Muscle layer of duodenum (tissue), 2 donors: ENCODE measurements at regions not wholly inside any gene's neighbourhood (a gene's known extent, or its start where the extent isn't known, plus 50 kb on each side); places are given as distances from the start of the nearest gene placed in this dataset.

Experiments used
- H3K27ac ChIP-seq: one replicate; pipeline ENCODE4 v1.7.0; 2013; ENCODE audit warnings: mild to moderate bottlenecking, low read length
- H3K27me3 ChIP-seq: one replicate; pipeline ENCODE4 v1.7.0; 2013; ENCODE audit warnings: low read depth, mild to moderate bottlenecking, control low read depth, low read length
- H3K36me3 ChIP-seq, 2 donors: one replicate each; pipeline ENCODE4 v1.7.0; 2013; ENCODE audit warnings: low read length in 2 of 2, control low read depth in 1 of 2, mild to moderate bottlenecking in 1 of 2; ENCODE audit not compliant: insufficient read depth in 2 of 2, control insufficient read depth in 1 of 2
- H3K4me1 ChIP-seq, 2 donors: one replicate each; pipeline ENCODE4 v1.7.0; 2013; ENCODE audit warnings: low read length in 2 of 2, mild to moderate bottlenecking in 2 of 2, control low read depth in 1 of 2, moderate library complexity in 1 of 2; ENCODE audit not compliant: insufficient read depth in 2 of 2, control insufficient read depth in 1 of 2
- H3K4me3 ChIP-seq, 2 donors: one replicate each; pipeline ENCODE4 v1.7.0; 2013; ENCODE audit warnings: low read length in 2 of 2, low read depth in 1 of 2, mild to moderate bottlenecking in 1 of 2
- H3K9me3 ChIP-seq, 2 donors: one replicate each; pipeline ENCODE4 v1.7.0; 2013; ENCODE audit warnings: low read length in 2 of 2, control low read depth in 1 of 2, mild to moderate bottlenecking in 1 of 2; ENCODE audit not compliant: control insufficient read depth in 1 of 2
- donor health status: healthy.

DNA sequence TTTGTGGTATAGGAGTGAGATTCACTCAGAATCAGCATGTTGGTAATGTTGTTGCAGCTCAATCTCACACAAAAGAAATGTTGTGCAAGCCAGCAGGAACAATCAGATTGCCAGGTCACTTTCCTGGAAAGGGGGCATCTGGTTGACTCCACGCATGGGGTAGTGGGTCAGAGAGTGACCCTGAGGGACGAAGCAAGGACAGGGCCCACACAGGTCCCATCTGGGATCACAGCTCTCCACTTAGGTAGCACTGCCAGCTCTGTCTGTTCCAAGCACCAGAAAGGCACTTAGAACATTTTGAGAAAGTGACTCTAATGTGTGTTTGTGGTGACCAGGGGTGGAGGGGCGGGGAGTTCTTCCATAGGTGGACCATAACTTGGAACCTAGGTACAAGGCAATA is 109.5 kb downstream of the RASSF10 start:
- no peak overlapping the region for H3K27ac ChIP-seq
- no peak overlapping the region for H3K4me3 ChIP-seq
- H3K27me3 ChIP-seq = no peaks in the 10 kb centered on the region
- H3K36me3 ChIP-seq = no peaks in the 10 kb centered on the region
- H3K4me1 ChIP-seq = no peaks in the 10 kb centered on the region
- no peaks in the 10 kb centered on the region for H3K9me3 ChIP-seq

DNA sequence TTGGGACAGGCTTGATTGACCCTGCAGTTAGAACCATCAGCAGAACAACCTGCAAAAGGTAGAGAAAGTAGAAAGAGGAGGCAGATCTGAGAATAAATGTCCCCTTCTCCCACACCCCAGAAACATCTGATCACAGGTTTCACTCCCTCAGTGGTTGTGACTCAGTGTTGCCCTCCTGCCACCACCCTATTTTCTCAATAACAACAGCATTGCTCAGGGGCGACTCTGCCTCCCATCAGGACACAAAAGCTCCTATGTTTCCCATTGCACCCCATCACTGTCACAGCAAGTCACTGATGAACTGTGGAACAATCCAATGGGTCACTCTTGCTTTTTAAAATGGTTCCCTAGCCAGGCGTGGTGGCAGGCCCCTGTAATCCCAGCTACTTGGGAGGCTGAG is 110.2 kb downstream of the RASSF10 start:
- no peaks in the 10 kb centered on the region for H3K27me3 ChIP-seq
- H3K4me1 ChIP-seq = no peaks in the 10 kb centered on the region
- no peaks in the 10 kb centered on the region for H3K36me3 ChIP-seq
- no peaks in the 10 kb centered on the region for H3K9me3 ChIP-seq
- H3K27ac ChIP-seq = no peak overlapping the region
- no peak overlapping the region for H3K4me3 ChIP-seq

DNA sequence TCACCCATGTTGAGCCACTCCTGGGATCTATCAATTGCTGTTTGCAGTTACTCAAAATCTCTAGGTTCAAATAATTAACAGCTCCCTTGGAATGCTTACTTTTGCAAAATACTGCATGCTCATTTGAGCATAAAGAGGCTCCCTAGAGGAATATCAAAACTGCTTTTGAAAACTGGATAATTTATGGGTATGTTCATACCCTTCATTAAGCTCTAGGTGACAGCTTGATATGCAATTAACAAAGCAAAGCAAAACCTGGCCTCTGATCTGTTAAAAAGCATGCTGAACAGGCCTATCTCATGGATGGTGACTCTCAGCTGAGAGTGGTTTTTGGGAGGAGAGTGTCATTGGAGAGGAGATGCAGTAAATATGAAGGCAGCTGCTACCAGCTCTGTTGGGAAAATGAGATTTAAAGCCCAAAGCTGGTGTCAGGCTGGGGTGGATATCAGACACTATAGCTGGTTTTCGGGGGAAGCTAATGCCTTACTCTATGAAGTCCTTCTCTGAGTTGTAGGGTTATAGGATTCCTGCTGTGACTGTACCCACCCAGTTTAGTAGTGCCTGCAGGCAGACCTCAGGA is 110.9 kb downstream of the RASSF10 start:
- H3K36me3 ChIP-seq = no peaks in the 10 kb centered on the region
- no peaks in the 10 kb centered on the region for H3K4me1 ChIP-seq
- no peak overlapping the region for H3K27ac ChIP-seq
- H3K4me3 ChIP-seq = no peak overlapping the region
- H3K9me3 ChIP-seq = no peaks in the 10 kb centered on the region
- H3K27me3 ChIP-seq = no peaks in the 10 kb centered on the region

DNA sequence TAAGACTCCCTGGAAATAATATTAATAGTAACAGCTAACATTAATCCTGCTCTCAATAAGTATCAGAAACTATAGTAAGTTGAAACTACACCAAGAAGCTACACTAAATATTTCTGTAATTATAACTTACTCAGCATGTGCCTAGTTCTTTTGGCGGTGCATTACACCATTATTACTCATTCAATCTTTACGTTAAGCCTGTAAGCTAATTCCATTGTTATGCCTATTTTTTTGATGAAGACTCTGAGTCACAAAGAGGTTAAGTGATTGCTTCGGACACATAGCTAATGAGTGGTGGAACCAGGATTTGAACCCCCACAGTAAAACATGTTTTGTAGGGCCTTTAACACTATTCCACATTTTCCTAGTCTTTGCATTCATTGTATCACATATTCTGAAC is 111.6 kb downstream of the RASSF10 start:
- H3K27me3 ChIP-seq = no peaks in the 10 kb centered on the region
- H3K4me1 ChIP-seq = no peaks in the 10 kb centered on the region
- no peak overlapping the region for H3K27ac ChIP-seq
- H3K9me3 ChIP-seq = no peaks in the 10 kb centered on the region
- no peak overlapping the region for H3K4me3 ChIP-seq
- H3K36me3 ChIP-seq = no peaks in the 10 kb centered on the region

DNA sequence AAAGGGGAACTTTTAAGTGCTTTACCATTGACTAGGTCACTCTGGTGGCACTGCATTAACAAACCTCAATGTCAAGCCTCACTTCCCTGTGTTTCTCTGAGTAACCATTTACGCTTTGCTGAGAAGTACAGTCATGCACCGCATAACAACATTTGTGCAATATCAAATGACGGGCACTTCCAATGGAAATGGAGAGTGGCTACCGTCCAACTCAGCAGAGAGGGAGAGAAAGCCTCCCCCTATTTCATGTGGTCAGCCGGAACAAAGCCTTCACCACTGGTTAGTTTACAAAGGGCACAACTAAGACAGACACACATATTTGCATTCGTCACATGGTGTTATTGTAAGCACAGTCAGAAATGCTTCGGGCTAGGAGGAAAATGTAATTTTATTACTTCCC is 117.3 kb downstream of the RASSF10 start:
- Histone ChIP-seq H3K9me3 (no peaks in the 10 kb centered on the region), H3K27me3 (no peaks in the 10 kb centered on the region), H3K27ac (no peak overlapping the region), H3K36me3 (no peaks in the 10 kb centered on the region), H3K4me1 (no peaks in the 10 kb centered on the region), H3K4me3 (no peak overlapping the region)

- no peak overlapping the region for H3K27ac ChIP-seq
- H3K36me3 ChIP-seq = no peaks in the 10 kb centered on the region
- no peaks in the 10 kb centered on the region for H3K4me1 ChIP-seq
These were observed 118.0 kb downstream of the RASSF10 start for GRCh38 chr11:13127161-13127560.

DNA sequence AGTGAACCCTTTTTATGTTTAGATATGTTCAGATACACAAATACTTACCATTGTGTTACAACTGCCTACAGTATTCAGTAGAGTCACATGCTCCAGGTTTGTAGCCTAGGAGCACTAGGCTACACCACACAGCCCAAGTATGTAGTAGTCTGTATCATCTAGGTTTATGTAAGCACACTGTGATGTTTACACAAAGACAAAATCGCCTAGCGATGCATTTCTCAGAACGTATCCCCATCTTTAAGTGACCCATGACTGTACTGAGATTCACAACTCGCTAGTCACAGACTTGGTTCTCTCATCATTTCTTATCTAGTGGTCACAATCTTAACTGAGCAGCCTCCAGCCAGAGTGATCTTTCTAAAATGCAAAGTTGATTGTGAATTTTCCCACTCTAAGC is 119.2 kb downstream of the RASSF10 start:
- Histone ChIP-seq H3K9me3 (no peaks in the 10 kb centered on the region), H3K4me3 (no peak overlapping the region), H3K4me1 (no peaks in the 10 kb centered on the region), H3K36me3 (no peaks in the 10 kb centered on the region), H3K27me3 (no peaks in the 10 kb centered on the region), H3K27ac (no peak overlapping the region)

More at GRCh38 chr11:13127161-13127560, 118.0 kb downstream of the RASSF10 start:
- no peaks in the 10 kb centered on the region for H3K27me3 ChIP-seq
- no peaks in the 10 kb centered on the region for H3K9me3 ChIP-seq
- H3K4me3 ChIP-seq = no peak overlapping the region

DNA sequence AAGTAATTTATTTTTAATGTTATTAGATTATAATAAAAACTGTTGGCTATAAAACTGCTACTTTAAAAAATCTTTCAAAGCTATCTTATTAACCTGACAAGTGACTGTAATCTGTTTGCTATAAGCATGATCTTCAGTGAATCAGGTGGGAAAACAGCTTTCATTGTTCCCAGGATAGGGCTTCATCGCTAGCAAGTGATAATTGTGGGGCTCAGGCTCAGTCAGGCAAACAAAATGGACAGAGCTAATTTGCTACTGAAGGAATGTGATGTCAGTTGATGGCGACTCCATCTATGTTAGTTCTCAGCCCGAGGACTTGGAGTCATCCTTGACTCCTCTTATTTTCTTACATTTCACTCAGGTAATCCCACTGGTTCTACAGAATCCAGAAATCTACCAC is 125.0 kb downstream of the RASSF10 start:
- no peak overlapping the region for H3K27ac ChIP-seq
- peaks cover 0 to 6% of the 10 kb centered on the region in 2 donors for H3K4me1 ChIP-seq
- H3K9me3 ChIP-seq = no peaks in the 10 kb centered on the region
- no peak overlapping the region for H3K4me3 ChIP-seq
- H3K27me3 ChIP-seq = no peaks in the 10 kb centered on the region
- no peaks in the 10 kb centered on the region for H3K36me3 ChIP-seq

GRCh38 chr11:13134886-13135285 is 125.8 kb downstream of the RASSF10 start:
- Histone ChIP-seq H3K4me3 (no peak overlapping the region), H3K4me1 (peaks cover 0 to 6% of the 10 kb centered on the region in 2 donors), H3K9me3 (no peaks in the 10 kb centered on the region), H3K27me3 (no peaks in the 10 kb centered on the region), H3K27ac (no peak overlapping the region), H3K36me3 (no peaks in the 10 kb centered on the region)

DNA sequence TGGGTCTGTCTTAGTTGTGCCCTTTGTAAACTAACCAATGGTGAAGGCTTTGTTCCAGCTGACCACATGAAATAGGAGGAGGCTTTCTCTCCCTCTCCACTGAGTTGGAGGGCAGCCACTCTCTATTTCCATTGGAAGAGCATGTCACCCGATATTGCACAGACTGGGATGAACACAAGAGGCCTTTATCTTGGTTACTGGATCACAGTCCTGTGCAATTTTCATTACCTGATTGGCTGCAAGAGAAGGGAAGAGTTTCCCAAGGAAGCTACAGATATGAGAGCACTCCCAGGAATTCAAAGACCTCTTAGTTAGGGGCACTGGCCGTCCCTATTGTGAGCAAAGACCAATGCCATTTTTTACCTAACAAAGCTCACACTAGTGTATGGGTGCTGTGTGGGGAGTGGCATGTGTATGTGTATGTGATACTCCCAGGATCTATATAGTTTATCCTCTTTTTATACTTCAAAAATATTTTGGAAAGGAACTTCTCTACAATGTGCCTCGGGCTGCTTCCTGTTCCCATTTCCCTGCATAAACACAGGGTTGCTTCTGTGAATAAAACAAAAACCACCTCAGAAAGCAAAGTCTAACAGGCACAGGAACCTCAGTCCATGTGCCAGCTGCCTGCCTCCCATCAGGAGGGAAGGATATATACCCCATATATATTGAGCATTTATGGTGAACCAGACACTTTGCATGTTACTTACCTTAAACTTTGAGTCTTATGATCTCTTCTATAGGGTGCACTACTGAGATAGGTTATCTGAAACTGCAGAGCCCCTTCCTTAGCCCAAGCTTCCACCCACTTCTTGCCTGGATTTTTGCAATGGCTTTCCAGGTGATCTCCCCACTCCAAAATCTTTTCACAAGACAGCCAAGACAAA is 126.5 kb downstream of the RASSF10 start:
- H3K27ac ChIP-seq = no peak overlapping the region

DNA sequence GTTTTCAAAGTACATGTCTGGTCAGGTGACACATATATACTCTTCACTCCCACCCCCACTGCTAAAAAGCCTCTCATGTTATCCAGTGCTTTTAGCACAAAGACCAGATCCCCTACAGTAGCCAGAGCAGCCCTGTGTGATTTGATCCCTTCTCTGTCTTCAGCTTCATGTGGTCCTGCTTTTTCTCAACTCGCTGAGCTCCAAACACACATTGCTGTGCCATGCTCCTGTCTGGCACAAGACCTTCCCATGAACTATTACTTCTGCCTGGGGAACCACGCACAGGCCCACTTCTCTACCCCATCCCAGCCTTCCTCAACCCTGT is 127.1 kb downstream of the RASSF10 start:
- Histone ChIP-seq H3K27ac (no peak overlapping the region), H3K4me1 (peaks cover 0 to 6% of the 10 kb centered on the region in 2 donors), H3K9me3 (no peaks in the 10 kb centered on the region), H3K36me3 (no peaks in the 10 kb centered on the region), H3K4me3 (no peak overlapping the region), H3K27me3 (no peaks in the 10 kb centered on the region)

More for the DNA sequence above, 126.5 kb downstream of the RASSF10 start:
- Histone ChIP-seq H3K36me3 (no peaks in the 10 kb centered on the region), H3K9me3 (no peaks in the 10 kb centered on the region), H3K4me3 (no peak overlapping the region), H3K4me1 (peaks cover 0 to 6% of the 10 kb centered on the region in 2 donors), H3K27me3 (no peaks in the 10 kb centered on the region)
